ENCODE measurements at regions not wholly inside any gene's neighbourhood (a gene's known extent, or its start where the extent isn't known, plus 50 kb on each side); places are given as distances from the start of the nearest gene placed in this dataset.

GRCh38 chr14:58805605-58806409, 168.0 kb downstream of the DACT1 start:
- no peak overlapping the region for H3K4me3 ChIP-seq (ENCODE audit: low read length in 2 of 2)
- Mint-ChIP-seq H3K27me3 (peaks cover 4 to 6% of the 10 kb centered on the region in 2 donors), H3K27ac (no peak overlapping the region), H3K9me3 (peaks cover 0 to 5% (median 1%) of the 10 kb centered on the region in 8 donors), H3K36me3 (no peaks in the 10 kb centered on the region), H3K4me1 (no peaks in the 10 kb centered on the region), H3K4me3 (no peak overlapping the region)
- H3K27me3 ChIP-seq (ENCODE audit: insufficient read depth, low read length), result no peaks in the 10 kb centered on the region
- H3K9me3 ChIP-seq (ENCODE audit: control insufficient read depth in 1 of 2, low read length in 2 of 2), result no peaks in the 10 kb centered on the region
- H3K36me3 ChIP-seq (ENCODE audit: insufficient read depth, low read length), result no peaks in the 10 kb centered on the region
- H3K27ac ChIP-seq (ENCODE audit: low read depth, low read length), result no peak overlapping the region
- ChIA-PET CTCF (ENCODE audit: partially characterized antibody) (no interaction called here), POLR2A (ENCODE audit: partially characterized antibody) (no interaction called here)
- no peak for DNase-seq
- H3K4me1 ChIP-seq (ENCODE audit: insufficient read depth, low read length), result no peaks in the 10 kb centered on the region
- intact Hi-C loops (cut with micrococcal nuclease), result no loop called here

GRCh38 chr14:58807191-58807590, 169.4 kb downstream of the DACT1 start:
- H3K9me3 ChIP-seq (ENCODE audit: control insufficient read depth in 1 of 2, low read length in 2 of 2), result no peaks in the 10 kb centered on the region
- intact Hi-C loops (cut with micrococcal nuclease), result no loop called here
- H3K36me3 ChIP-seq (ENCODE audit: insufficient read depth, low read length), result no peaks in the 10 kb centered on the region
- Mint-ChIP-seq H3K27ac (no peak overlapping the region), H3K36me3 (no peaks in the 10 kb centered on the region), H3K9me3 (peaks cover 0 to 5% (median 1%) of the 10 kb centered on the region in 8 donors), H3K4me3 (no peak overlapping the region), H3K4me1 (no peaks in the 10 kb centered on the region), H3K27me3 (peaks cover 4 to 6% of the 10 kb centered on the region in 2 donors)
- CTCF ChIA-PET (ENCODE audit: partially characterized antibody), result no interaction called here
- H3K4me1 ChIP-seq (ENCODE audit: insufficient read depth, low read length), result no peaks in the 10 kb centered on the region
- H3K27me3 ChIP-seq (ENCODE audit: insufficient read depth, low read length), result no peaks in the 10 kb centered on the region
- no peak for DNase-seq
- POLR2A ChIA-PET (ENCODE audit: partially characterized antibody), result no interaction called here
- no peak overlapping the region for H3K27ac ChIP-seq (ENCODE audit: low read depth, low read length)
- H3K4me3 ChIP-seq (ENCODE audit: low read length in 2 of 2), result no peak overlapping the region

- Mint-ChIP-seq H3K4me3 (no peak overlapping the region), H3K27me3 (peaks cover 1 to 6% of the 10 kb centered on the region in 2 donors), H3K36me3 (no peaks in the 10 kb centered on the region), H3K4me1 (no peaks in the 10 kb centered on the region), H3K27ac (no peak overlapping the region), H3K9me3 (peaks cover 0 to 3% (median 0%) of the 10 kb centered on the region in 8 donors)
- ChIA-PET POLR2A (ENCODE audit: partially characterized antibody) (no interaction called here), CTCF (ENCODE audit: partially characterized antibody) (no interaction called here)
- DNase-seq, result no peak
- no peaks in the 10 kb centered on the region for H3K36me3 ChIP-seq (ENCODE audit: insufficient read depth, low read length)
- H3K4me1 ChIP-seq (ENCODE audit: insufficient read depth, low read length), result no peaks in the 10 kb centered on the region
- no peaks in the 10 kb centered on the region for H3K9me3 ChIP-seq (ENCODE audit: control insufficient read depth in 1 of 2, low read length in 2 of 2)
- no peak overlapping the region for H3K4me3 ChIP-seq (ENCODE audit: low read length in 2 of 2)
- H3K27ac ChIP-seq (ENCODE audit: low read depth, low read length), result no peak overlapping the region
- intact Hi-C loops (cut with micrococcal nuclease), result no loop called here
- H3K27me3 ChIP-seq (ENCODE audit: insufficient read depth, low read length), result no peaks in the 10 kb centered on the region
These were observed 171.1 kb downstream of the DACT1 start for GRCh38 chr14:58808828-58809227.

- H3K9me3 ChIP-seq (ENCODE audit: control insufficient read depth in 1 of 2, low read length in 2 of 2), result no peaks in the 10 kb centered on the region
- no peaks in the 10 kb centered on the region for H3K4me1 ChIP-seq (ENCODE audit: insufficient read depth, low read length)
- no peak overlapping the region for H3K27ac Mint-ChIP-seq
- no peaks in the 10 kb centered on the region for H3K27me3 ChIP-seq (ENCODE audit: insufficient read depth, low read length)
- intact Hi-C loops (cut with micrococcal nuclease), result no loop called here
- POLR2A ChIA-PET (ENCODE audit: partially characterized antibody), result no interaction called here
- H3K4me3 ChIP-seq (ENCODE audit: low read length in 2 of 2), result no peak overlapping the region
- H3K27me3 Mint-ChIP-seq, result peaks cover 1 to 6% of the 10 kb centered on the region in 2 donors
- no peaks in the 10 kb centered on the region for H3K36me3 Mint-ChIP-seq
- H3K36me3 ChIP-seq (ENCODE audit: insufficient read depth, low read length), result no peaks in the 10 kb centered on the region
- H3K9me3 Mint-ChIP-seq, result peaks cover 0 to 3% (median 0%) of the 10 kb centered on the region in 8 donors
- H3K4me3 Mint-ChIP-seq, result no peak overlapping the region
- no peak for DNase-seq
- CTCF ChIA-PET (ENCODE audit: partially characterized antibody), result no interaction called here
- no peak overlapping the region for H3K27ac ChIP-seq (ENCODE audit: low read depth, low read length)
- no peaks in the 10 kb centered on the region for H3K4me1 Mint-ChIP-seq
These were observed 171.8 kb downstream of the DACT1 start for GRCh38 chr14:58809520-58809919.

GRCh38 chr14:58812050-58812910, 174.5 kb downstream of the DACT1 start:
- POLR2A ChIA-PET (ENCODE audit: partially characterized antibody), result no interaction called here
- Mint-ChIP-seq H3K4me3 (no peak overlapping the region), H3K27me3 (peaks cover 0 to 1% of the 10 kb centered on the region in 2 donors), H3K9me3 (peaks cover 0 to 2% (median 0%) of the 10 kb centered on the region in 8 donors), H3K4me1 (no peaks in the 10 kb centered on the region), H3K27ac (no peak overlapping the region), H3K36me3 (no peaks in the 10 kb centered on the region)
- no peaks in the 10 kb centered on the region for H3K36me3 ChIP-seq (ENCODE audit: insufficient read depth, low read length)
- CTCF ChIA-PET (ENCODE audit: partially characterized antibody), result interaction anchor here (0.9 kb wide), 1 partner anchor 13 kb away, joined by 3 read pairs; no protein-coding TSS in a partner anchor
- intact Hi-C loops (cut with micrococcal nuclease), result no loop called here
- no peaks in the 10 kb centered on the region for H3K27me3 ChIP-seq (ENCODE audit: insufficient read depth, low read length)
- no peaks in the 10 kb centered on the region for H3K9me3 ChIP-seq (ENCODE audit: control insufficient read depth in 1 of 2, low read length in 2 of 2)
- no peak overlapping the region for H3K27ac ChIP-seq (ENCODE audit: low read depth, low read length)
- H3K4me3 ChIP-seq (ENCODE audit: low read length in 2 of 2), result no peak overlapping the region
- no peaks in the 10 kb centered on the region for H3K4me1 ChIP-seq (ENCODE audit: insufficient read depth, low read length)
- no peak for DNase-seq

GRCh38 chr14:58813745-58814144, 176.0 kb downstream of the DACT1 start:
- no peak overlapping the region for H3K4me3 ChIP-seq (ENCODE audit: low read length in 2 of 2)
- Mint-ChIP-seq H3K4me1 (no peaks in the 10 kb centered on the region), H3K27ac (no peak overlapping the region), H3K9me3 (peaks cover 0 to 2% (median 0%) of the 10 kb centered on the region in 8 donors), H3K4me3 (no peak overlapping the region), H3K27me3 (peaks cover 1% of the 10 kb centered on the region in 2 donors), H3K36me3 (no peaks in the 10 kb centered on the region)
- H3K27ac ChIP-seq (ENCODE audit: low read depth, low read length), result no peak overlapping the region
- no peaks in the 10 kb centered on the region for H3K36me3 ChIP-seq (ENCODE audit: insufficient read depth, low read length)
- CTCF ChIA-PET (ENCODE audit: partially characterized antibody), result no interaction called here
- intact Hi-C loops (cut with micrococcal nuclease), result no loop called here
- no peaks in the 10 kb centered on the region for H3K4me1 ChIP-seq (ENCODE audit: insufficient read depth, low read length)
- H3K27me3 ChIP-seq (ENCODE audit: insufficient read depth, low read length), result no peaks in the 10 kb centered on the region
- no peak for DNase-seq
- no peaks in the 10 kb centered on the region for H3K9me3 ChIP-seq (ENCODE audit: control insufficient read depth in 1 of 2, low read length in 2 of 2)
- POLR2A ChIA-PET (ENCODE audit: partially characterized antibody), result no interaction called here

GRCh38 chr14:58814466-58814865, 176.7 kb downstream of the DACT1 start:
- H3K4me3 ChIP-seq (ENCODE audit: low read length in 2 of 2), result no peak overlapping the region
- peaks cover 2 to 3% of the 10 kb centered on the region in 2 donors for H3K27me3 Mint-ChIP-seq
- CTCF ChIA-PET (ENCODE audit: partially characterized antibody), result no interaction called here
- H3K4me1 Mint-ChIP-seq, result no peaks in the 10 kb centered on the region
- no peaks in the 10 kb centered on the region for H3K36me3 Mint-ChIP-seq
- intact Hi-C loops (cut with micrococcal nuclease), result no loop called here
- H3K27ac ChIP-seq (ENCODE audit: low read depth, low read length), result no peak overlapping the region
- H3K4me1 ChIP-seq (ENCODE audit: insufficient read depth, low read length), result no peaks in the 10 kb centered on the region
- POLR2A ChIA-PET (ENCODE audit: partially characterized antibody), result no interaction called here
- no peaks in the 10 kb centered on the region for H3K9me3 ChIP-seq (ENCODE audit: control insufficient read depth in 1 of 2, low read length in 2 of 2)
- no peak overlapping the region for H3K4me3 Mint-ChIP-seq
- no peaks in the 10 kb centered on the region for H3K36me3 ChIP-seq (ENCODE audit: insufficient read depth, low read length)
- H3K27ac Mint-ChIP-seq, result no peak overlapping the region
- H3K9me3 Mint-ChIP-seq, result peaks cover 0 to 2% (median 0%) of the 10 kb centered on the region in 8 donors
- no peaks in the 10 kb centered on the region for H3K27me3 ChIP-seq (ENCODE audit: insufficient read depth, low read length)
- DNase-seq, result no peak
